ENCODE measurements at regions not wholly inside any gene's neighbourhood (a gene's known extent, or its start where the extent isn't known, plus 50 kb on each side); places are given as distances from the start of the nearest gene placed in this dataset.
"Not testable (repeated sequence)": the region's sequence is repeated elsewhere in the genome, so short reads cannot be mapped to it uniquely, and the experiment has no call there.

GRCh38 chr6:776528-776931 is 83.6 kb upstream of the EXOC2 start:
- Histone ChIP-seq H3K27ac (ENCODE audit: low read depth, low read length) (no peak overlapping the region), H3K9me3 (ENCODE audit: low read depth, low read length) (no peaks in the 10 kb centered on the region), H3K36me3 (ENCODE audit: insufficient read depth, low read length) (no peaks in the 10 kb centered on the region), H3K4me3 (ENCODE audit: insufficient read depth, low read length) (no peak overlapping the region), H4K20me1 (ENCODE audit: insufficient read depth, low read length) (no peaks in the 10 kb centered on the region), H3K79me2 (ENCODE audit: insufficient read depth, low read length) (no peaks in the 10 kb centered on the region), H2AFZ (ENCODE audit: low read length) (no peak overlapping the region), H3K4me1 (ENCODE audit: insufficient read depth, low read length) (no peaks in the 10 kb centered on the region), H3K4me2 (ENCODE audit: insufficient read depth, low read length) (no peak overlapping the region), H3K27me3 (ENCODE audit: insufficient read depth, low read length) (no peaks in the 10 kb centered on the region)
- no peak for TF ChIP-seq CTCF (IDR thresholded peaks at IDR 0.05; ENCODE audit: extremely low read depth, low read depth, low read length)
- no peak for DNase-seq (ENCODE audit: insufficient read length, low spot score, missing footprints)

GRCh38 chr6:775863-776262 is 82.9 kb upstream of the EXOC2 start:
- no peaks in the 10 kb centered on the region for H3K27me3 ChIP-seq (ENCODE audit: insufficient read depth, low read length)
- H2AFZ ChIP-seq (ENCODE audit: low read length): no peak overlapping the region
- H3K4me1 ChIP-seq (ENCODE audit: insufficient read depth, low read length): no peaks in the 10 kb centered on the region
- H3K4me2 ChIP-seq (ENCODE audit: insufficient read depth, low read length): no peak overlapping the region
- no peak overlapping the region for H3K4me3 ChIP-seq (ENCODE audit: insufficient read depth, low read length)
- TF ChIP-seq CTCF (IDR thresholded peaks at IDR 0.05; ENCODE audit: extremely low read depth, low read depth, low read length): no peak
- no peaks in the 10 kb centered on the region for H3K9me3 ChIP-seq (ENCODE audit: low read depth, low read length)
- no peaks in the 10 kb centered on the region for H4K20me1 ChIP-seq (ENCODE audit: insufficient read depth, low read length)
- no peak overlapping the region for H3K27ac ChIP-seq (ENCODE audit: low read depth, low read length)
- no peak for DNase-seq (ENCODE audit: insufficient read length, low spot score, missing footprints)
- no peaks in the 10 kb centered on the region for H3K79me2 ChIP-seq (ENCODE audit: insufficient read depth, low read length)
- H3K36me3 ChIP-seq (ENCODE audit: insufficient read depth, low read length): no peaks in the 10 kb centered on the region

GRCh38 chr6:771683-772082 is 78.7 kb upstream of the EXOC2 start:
- not testable (repeated sequence) for H3K27ac ChIP-seq (ENCODE audit: low read depth, low read length); H3K4me3 ChIP-seq (ENCODE audit: insufficient read depth, low read length); H3K36me3 ChIP-seq (ENCODE audit: insufficient read depth, low read length); H3K4me1 ChIP-seq (ENCODE audit: insufficient read depth, low read length); H3K27me3 ChIP-seq (ENCODE audit: insufficient read depth, low read length); H4K20me1 ChIP-seq (ENCODE audit: insufficient read depth, low read length); H3K79me2 ChIP-seq (ENCODE audit: insufficient read depth, low read length); H3K9me3 ChIP-seq (ENCODE audit: low read depth, low read length); DNase-seq (ENCODE audit: insufficient read length, low spot score, missing footprints); H2AFZ ChIP-seq (ENCODE audit: low read length); H3K4me2 ChIP-seq (ENCODE audit: insufficient read depth, low read length)

GRCh38 chr6:767755-768512 is 75.0 kb upstream of the EXOC2 start:
- no peak overlapping the region for H3K27ac ChIP-seq (ENCODE audit: low read depth, low read length)
- H3K27me3 ChIP-seq (ENCODE audit: insufficient read depth, low read length): no peaks in the 10 kb centered on the region
- no peak overlapping the region for H3K4me3 ChIP-seq (ENCODE audit: insufficient read depth, low read length)
- TF ChIP-seq CTCF (IDR thresholded peaks at IDR 0.05; ENCODE audit: extremely low read depth, low read depth, low read length): no peak
- no peaks in the 10 kb centered on the region for H3K79me2 ChIP-seq (ENCODE audit: insufficient read depth, low read length)
- no peaks in the 10 kb centered on the region for H4K20me1 ChIP-seq (ENCODE audit: insufficient read depth, low read length)
- H2AFZ ChIP-seq (ENCODE audit: low read length): no peak overlapping the region
- DNase-seq (ENCODE audit: insufficient read length, low spot score, missing footprints): no peak
- no peaks in the 10 kb centered on the region for H3K4me1 ChIP-seq (ENCODE audit: insufficient read depth, low read length)
- no peaks in the 10 kb centered on the region for H3K36me3 ChIP-seq (ENCODE audit: insufficient read depth, low read length)
- no peak overlapping the region for H3K4me2 ChIP-seq (ENCODE audit: insufficient read depth, low read length)
- no peaks in the 10 kb centered on the region for H3K9me3 ChIP-seq (ENCODE audit: low read depth, low read length)

Data from osteoblast (primary cell).